ENCODE measurements at regions not wholly inside any gene's neighbourhood (a gene's known extent, or its start where the extent isn't known, plus 50 kb on each side); places are given as distances from the start of the nearest gene placed in this dataset.
"Not testable (repeated sequence)": the region's sequence is repeated elsewhere in the genome, so short reads cannot be mapped to it uniquely, and the experiment has no call there.

DNA sequence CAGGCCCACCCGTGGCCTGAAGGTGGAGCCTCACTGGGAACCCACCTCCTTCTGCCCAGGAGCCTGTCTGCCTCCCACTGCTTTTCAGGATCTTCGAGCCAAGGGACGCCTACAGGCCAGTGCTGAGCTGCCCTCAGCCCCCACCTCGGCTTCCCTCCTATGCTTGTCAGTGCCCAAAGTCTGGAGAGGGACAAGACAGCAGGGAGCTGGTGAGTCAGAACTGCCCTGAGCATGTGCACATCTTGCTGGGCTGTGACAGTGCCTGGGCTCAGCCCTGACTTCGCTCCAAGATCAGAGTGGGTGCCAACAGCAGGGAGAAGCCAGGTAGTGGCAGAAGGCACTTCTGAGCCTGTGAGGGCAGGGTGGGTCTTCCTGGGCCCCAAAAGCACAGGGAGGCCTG, 286.8 kb downstream of the AEBP2 start:
- DNase-seq = no peak

DNA sequence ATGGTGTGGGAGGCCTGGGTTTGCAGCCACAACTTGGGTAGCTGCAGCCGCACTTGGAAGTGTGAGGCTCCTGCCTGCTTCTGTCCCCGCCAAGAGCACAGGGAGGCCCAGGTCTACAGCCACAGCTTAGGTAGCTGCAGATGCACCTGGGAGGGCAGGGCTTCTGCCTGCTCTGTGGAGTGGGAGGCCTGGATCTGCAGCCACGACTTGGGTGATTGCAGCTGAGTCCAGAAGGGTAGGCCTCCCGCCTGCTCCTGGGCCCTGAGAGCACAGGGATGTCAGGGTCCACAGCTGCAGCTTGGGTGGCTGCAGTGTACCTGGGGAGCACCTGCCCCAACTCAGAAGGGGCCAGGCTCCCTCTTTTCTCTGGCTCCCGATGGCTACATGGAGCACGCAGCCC, 287.3 kb downstream of the AEBP2 start:
- DNase-seq = no peak

- DNase-seq = no peak
Measured at GRCh38 chr12:19737019-19737418, 297.7 kb downstream of the AEBP2 start.

DNA sequence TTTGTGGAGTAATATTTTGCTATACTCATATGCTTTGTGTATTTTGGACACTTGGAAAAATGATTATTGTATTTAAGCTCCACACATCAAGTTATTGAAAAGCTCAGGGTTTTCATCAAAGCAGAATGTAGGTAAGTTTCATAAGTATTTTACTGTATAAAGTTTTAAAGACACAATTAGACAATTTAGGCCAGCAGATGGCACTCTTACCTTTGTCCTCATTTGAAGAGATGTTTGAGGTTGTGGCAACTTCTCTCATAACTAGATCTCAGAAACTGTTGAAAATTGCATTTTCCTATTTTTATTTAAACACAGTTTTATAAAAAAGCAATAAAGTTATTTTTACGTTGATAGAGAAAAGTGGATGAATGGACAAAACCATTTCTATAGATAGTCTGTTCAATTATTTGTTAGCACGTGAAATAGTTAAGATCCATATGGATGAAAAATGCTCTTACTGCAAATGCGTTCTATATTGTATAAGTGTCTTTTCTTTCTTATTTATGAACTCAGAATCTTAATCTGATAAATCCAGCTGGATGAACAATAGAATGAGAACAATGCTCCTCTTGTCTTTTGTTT, 300.0 kb downstream of the AEBP2 start:
- DNase-seq = peak; percentile 15

DNA sequence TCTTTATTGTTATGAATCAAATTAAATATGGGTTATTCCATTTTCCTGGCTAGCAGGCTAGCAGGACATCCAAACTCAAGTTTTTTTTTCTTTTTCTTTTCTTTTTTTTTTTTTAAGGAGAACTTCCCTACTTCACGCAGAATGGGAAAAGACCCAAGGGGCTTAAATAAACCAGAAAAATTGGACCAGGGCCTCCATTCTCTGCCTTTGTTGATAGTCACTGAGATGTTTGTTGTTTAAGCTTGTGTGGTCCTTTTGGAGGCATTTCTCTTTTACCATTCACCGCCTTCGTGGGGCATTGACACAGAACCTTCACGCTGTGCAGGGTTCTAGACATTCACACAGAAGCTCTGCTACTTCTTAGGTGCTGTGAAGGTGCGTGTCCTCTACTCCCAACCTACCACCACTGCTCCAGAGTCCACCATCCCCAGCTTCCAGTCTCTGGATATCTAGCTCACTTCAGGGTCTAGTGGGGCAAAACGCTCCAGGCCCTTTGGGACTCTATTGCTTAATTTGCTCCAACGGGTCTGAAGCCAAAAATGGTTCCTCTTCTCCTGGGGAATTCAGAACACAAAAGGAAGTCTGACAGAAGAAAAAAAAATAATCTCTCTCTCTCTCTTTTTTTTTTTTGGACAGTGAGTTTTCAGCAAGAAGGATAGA, 301.3 kb downstream of the AEBP2 start:
- no peak for DNase-seq

GRCh38 chr12:19741132-19741489, 301.8 kb downstream of the AEBP2 start:
- no peak for DNase-seq

DNA sequence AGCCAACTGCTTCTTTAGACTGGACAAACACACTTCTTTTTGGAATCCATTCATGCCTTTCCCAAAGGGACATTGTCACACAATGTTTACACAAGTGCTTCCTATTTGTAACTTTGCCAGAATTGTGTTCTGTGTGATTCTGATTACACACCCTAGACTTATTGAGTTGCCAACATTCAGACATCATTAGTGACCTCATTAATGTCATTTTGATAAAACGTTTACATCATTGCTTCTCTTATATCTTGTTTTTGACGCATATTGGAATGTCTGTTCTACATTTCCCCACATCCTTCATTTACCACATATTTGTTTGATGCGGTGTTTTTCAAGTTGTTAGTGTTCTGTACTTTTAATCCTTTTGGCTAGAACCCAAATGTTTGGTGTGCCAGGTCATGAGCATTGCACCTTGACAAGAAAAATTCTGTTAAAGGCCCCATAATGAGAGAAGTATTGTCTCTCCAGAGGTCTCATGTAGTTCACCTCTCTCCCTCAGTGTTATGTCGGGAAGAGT, 305.5 kb downstream of the AEBP2 start:
- DNase-seq = no peak

DNA sequence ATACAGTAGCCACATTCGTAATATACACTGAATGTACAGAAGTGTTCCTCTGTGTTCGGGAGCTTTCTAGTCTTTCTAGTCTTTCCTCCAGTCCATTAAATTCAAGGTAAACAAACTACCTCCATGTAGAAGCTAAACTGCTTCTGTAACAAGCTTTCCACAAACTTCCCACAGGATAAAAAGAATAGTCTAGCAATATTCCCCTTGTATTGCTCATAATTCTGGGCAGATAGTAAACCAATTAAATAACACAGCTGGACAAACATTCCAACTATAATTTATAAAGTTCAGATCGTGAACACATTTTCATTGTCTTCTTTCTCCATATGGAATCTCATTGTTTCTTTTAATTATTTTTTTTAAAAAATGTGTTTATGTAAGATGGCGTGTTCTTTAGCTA, 307.2 kb downstream of the AEBP2 start:
- no peak for DNase-seq

DNA sequence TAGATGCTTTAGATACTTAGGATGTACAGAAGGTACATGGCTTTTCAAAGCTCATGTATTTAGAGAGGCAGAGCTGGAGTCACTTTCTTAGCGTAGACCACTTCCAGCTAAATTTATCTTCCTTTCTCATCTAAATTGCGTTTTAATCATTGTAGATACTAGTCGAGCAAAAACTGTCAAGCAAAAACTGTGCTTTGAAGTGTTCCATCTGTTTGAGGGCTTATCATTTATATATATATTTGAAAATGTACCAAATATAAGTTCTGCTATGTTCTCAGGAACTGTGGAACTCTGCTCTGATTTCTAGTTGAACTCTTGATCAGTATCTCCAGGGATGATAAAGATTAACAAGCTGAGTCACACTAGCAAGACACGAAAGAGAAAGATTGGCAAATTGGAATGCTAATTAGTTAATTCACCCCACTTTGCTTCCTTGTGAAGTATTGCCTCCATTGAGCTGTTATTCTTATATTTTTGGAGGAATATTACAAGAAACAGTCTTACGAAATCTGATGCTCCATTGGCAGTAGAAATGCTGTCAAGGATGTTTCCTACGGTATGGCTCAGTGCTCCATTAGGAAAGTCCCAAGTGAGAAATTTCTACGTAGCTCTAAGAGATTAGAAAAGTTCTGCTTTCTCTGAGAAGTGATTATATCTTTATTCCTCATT, 310.7 kb downstream of the AEBP2 start:
- no peak for DNase-seq

DNA sequence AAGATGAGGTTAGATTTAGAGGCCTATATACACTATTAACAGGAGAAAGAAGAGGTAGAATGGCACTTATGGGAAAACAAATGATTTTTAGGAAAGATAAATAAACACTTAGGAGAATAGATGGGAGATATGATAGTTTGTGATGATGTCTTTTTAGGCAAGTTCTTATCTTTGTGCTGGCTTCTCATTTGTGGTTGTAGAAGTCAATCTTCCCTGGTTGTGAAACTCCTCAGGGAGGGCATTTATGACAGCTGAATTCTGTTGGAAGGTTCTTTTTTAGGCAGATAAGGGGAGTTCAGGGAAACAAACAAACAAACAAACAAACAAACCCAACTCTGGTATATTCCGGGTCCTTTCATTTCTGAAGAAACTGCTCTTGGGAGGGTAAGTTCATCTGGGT, 311.8 kb downstream of the AEBP2 start:
- no peak for DNase-seq

GRCh38 chr12:19752712-19753111, 313.4 kb downstream of the AEBP2 start:
- no peak for DNase-seq

GRCh38 chr12:19755136-19755535, 315.8 kb downstream of the AEBP2 start:
- no peak for DNase-seq

DNA sequence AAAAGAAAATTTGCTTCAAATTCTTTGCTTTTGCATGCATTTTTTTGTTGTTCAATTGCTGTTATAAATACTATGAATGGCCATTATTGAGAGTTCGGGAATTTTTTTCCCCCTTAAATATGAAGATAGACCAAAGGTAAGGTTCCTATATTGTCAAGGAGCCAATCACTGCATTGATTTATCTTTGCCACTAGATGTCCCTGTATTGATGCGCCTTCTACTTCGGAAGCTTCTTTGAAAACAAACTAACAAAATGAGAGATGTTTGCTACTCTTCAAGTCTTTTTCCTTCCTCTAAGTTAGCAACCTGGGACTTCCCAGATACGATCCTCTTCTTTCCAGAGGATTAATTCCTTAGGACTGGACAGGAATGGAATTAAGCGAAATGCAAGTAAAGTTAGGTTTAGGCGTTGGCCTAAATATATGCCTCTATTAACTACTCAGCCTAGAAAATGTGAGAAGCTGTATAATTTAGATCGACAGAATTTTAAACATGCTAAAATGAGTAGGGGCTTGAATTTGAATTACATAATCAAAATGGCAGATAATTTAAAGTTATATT, 318.1 kb downstream of the AEBP2 start:
- no peak for DNase-seq

- DNase-seq = no peak
Measured at GRCh38 chr12:19759227-19759626, 319.9 kb downstream of the AEBP2 start.

- no peak for DNase-seq
Measured at GRCh38 chr12:19760611-19761010, 321.3 kb downstream of the AEBP2 start.

- no peak for DNase-seq
Measured at GRCh38 chr12:19761463-19761862, 322.2 kb downstream of the AEBP2 start.

GRCh38 chr12:19763488-19763887, 324.2 kb downstream of the AEBP2 start:
- no peak for DNase-seq

DNA sequence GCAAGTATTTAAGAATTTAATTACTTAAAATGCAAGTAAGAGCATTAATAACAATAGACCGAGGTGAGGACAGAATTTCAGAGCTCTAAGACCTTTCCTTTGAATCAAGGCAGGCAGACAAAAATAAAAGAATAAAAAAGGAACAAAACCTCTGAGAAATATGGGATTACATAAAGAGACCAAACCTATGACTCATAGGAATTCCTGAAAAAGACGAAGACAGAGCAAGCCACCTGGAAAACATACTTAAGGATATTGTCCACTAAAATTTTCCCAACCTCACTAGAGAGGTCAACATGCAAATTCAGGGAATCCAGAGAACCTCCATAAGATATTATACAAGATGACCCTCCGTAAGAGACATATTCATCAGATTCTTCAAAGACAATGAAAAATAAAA, 325.1 kb downstream of the AEBP2 start:
- DNase-seq = no peak

GRCh38 chr12:19771858-19772257, 332.6 kb downstream of the AEBP2 start:
- no peak for DNase-seq

DNA sequence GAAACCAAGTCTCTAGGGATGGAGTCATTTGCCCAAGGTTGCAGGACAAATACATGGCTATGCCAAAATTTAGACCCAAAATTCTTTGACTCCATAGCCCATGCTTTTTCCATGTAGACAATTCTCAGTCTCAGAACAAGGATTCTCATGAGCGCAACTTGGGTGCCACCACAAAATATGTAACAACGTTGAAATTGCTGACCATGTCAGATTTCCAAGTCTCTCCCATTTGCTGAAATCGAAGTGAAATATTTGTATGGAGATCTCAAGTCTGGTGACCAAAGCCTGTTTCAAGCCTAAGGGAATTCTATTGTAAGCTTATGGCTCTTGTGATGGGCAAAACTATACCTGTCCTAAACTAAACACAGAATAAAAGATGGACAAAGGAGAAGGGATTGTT, 333.5 kb downstream of the AEBP2 start:
- DNase-seq = no peak

DNA sequence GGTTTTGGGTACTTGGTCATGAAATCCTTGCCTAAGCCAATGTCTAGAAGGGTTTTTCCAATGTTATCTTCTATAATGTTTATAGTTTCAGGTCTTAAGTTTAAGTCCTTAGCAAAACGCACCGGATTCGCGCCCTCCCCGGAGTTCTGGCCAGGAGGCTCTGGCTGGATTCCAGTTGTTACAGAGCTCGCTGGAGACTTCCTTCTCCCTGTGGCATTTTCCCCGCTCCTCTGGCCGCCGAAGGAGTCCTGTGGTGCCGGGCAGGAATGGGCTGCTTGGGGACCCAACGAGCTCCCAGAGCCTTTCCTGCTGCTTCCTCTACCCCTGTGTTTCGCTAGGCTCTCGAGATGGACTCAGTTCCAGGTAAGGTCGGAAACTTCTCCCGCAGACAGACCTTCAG, 335.9 kb downstream of the AEBP2 start:
- no peak for DNase-seq

DNA sequence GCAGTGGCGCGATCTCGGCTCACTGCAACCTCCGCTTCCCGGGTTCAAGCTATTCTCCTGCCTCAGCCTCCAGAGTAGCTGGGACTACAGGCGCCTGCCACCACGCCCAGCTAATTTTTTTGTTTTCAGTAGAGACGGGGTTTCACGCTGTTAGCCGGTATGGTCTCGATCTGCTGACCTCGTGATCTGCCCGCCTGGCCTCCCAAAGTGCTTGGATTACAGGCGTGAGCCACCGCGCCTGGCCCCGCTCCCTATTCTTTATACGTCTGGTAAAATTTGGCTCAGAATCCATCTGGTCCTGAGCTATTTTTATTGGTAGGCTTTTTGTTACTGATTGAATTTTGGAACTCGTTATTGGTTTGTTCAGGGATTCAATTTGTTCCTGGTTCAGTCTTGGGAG, 336.7 kb downstream of the AEBP2 start:
- not testable (repeated sequence) for DNase-seq

- no peak for DNase-seq
Measured at GRCh38 chr12:19778172-19778571, 338.9 kb downstream of the AEBP2 start.

DNA sequence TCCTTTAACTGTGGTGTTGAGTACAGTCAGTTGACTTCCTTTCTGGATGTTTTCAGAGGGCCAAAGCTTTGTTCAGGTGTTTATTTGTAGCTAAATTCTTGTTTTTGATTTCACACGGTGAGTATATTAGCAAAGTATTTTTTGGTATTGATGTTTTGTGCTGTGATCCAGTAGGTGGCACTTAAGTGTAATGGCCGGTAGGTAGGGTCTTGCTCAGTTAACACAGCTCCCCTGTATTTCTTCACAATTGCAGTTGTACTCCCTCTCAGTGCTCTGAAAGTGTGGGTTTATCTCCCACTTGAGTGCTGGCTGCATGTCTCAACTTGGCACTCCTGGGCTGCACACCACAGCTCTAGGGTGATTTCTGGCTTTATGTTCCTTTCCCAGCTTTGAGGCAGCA, 339.5 kb downstream of the AEBP2 start:
- no peak for DNase-seq

Data from activated naive CD4-positive, alpha-beta T cell treated with Interleukin-2 at 50 U/mL for 16 hours (primary cell).